ENCODE measurements at regions not wholly inside any gene's neighbourhood (a gene's known extent, or its start where the extent isn't known, plus 50 kb on each side); places are given as distances from the start of the nearest gene placed in this dataset.
"Not testable (repeated sequence)": the region's sequence is repeated elsewhere in the genome, so short reads cannot be mapped to it uniquely, and the experiment has no call there.

DNA sequence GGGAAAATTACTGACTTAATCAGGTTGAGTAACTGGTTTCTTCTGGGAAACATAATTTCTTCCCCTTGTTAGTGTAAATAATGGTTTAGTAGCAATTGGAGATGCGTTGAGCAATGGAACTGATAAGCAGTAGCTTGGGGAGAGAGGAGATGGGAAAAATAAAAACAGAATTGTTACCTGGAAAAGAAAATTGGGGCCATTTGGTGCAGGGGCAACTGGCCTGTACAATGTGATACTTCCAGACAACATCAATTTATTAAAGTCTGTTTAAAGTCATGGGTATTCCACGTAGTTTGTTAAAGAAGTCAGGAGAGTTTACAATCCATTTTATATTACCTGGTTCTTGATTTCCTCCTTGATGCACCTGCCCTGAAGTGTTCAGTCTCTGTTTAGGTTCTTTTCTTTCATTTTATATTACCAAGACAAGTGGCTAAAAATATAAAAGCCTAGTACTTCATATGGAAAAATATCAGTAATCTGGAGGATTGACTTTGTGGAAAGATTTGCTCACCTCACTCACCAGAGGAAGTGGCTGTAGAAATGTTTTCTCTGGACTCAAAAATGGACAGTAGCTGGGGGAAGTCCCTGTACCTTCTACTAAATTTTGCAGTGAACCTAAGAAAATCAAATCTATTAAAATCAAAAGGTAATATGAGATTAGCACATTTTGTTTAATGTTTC, 161.0 kb downstream of the DDX1 start:
- no peak for DNase-seq (ENCODE audit: low spot score)

- no peak for DNase-seq (ENCODE audit: low spot score)
Measured at GRCh38 chr2:15753233-15753798, 161.6 kb downstream of the DDX1 start.

- DNase-seq (ENCODE audit: low spot score) = no peak
Measured at GRCh38 chr2:15753811-15754702, 162.4 kb downstream of the DDX1 start.

GRCh38 chr2:15754703-15755099, 163.0 kb downstream of the DDX1 start:
- DNase-seq (ENCODE audit: low spot score) = no peak

DNA sequence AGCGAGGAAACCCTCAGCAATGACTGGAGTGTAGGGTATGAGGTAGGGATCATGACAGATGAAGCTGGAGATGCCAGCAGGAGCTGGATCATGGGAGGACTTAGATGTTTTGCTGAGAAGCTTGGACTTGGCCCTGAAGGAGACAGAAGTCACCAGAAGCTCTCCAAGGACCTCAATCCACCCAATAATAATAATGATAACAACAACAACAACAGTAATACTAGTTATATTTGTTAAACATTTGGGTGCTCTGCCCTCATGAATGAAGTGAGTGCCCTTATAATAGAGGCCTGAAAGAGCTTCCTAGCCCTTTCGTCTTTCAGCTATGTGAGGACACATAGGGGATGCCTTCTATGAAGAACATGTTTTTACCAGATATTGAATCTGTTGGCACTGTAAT, 163.9 kb downstream of the DDX1 start:
- DNase-seq (ENCODE audit: low spot score) = no peak

- DNase-seq (ENCODE audit: low spot score) = no peak
Measured at GRCh38 chr2:15756011-15756550, 164.4 kb downstream of the DDX1 start.

- DNase-seq (ENCODE audit: low spot score) = no peak
Measured at GRCh38 chr2:15756882-15757819, 165.5 kb downstream of the DDX1 start.

DNA sequence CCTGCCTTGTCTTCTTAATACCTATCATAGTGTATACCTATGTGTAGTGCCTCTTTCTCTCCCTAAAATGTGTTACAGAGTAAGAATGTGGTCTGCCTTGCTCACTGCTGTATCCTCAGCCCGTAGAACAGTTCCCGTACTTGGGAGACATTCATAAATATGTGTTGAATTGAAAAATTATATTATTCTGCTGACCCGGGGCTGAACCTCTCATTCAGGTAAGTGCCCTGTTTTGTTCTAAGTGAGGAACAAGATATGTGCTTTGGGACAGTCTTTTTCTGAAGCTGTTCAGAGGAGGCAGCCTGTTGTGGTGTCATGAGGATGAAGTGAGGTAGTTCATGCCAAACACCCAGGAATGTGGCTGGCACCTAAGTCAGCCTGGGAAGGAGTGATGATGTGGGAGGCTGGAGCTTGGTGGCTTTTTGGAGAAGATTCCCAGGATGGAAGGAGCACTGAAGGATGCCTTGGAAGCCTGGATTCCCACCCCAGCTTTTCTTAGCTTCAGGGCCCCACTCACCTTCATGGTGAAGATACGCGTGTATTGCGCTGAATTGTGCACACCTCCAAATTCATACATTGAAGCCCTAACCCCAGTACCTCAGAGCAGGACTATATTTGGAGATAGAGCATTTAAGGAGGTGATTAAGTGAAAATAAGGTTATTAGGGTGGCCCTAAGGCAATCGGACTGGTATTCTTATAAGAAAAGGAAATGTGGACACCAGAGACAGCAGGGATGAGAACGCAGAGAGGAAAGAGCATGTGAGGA, 166.3 kb downstream of the DDX1 start:
- DNase-seq (ENCODE audit: low spot score) = no peak

DNA sequence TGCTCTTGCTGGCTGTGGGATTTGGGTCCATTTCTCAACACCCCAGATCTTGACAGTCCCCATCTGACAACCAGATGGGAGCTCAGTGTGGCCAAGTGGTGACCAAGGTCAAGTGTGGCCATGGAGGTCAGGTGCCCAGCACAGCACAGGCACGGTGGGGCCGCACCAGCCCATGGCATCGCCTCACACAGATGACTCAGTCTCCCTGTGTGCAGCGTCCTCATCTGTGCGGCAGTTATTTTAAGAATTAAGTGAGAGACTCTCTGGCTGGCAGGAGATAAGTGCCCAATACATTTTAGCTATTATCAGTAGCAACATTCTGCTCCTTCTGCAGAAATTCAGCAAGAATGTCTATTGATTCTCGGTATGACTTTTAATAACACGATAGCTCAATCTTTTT, 167.2 kb downstream of the DDX1 start:
- DNase-seq (ENCODE audit: low spot score) = no peak

- no peak for DNase-seq (ENCODE audit: low spot score)
Measured at GRCh38 chr2:15759385-15759784, 167.7 kb downstream of the DDX1 start.

DNA sequence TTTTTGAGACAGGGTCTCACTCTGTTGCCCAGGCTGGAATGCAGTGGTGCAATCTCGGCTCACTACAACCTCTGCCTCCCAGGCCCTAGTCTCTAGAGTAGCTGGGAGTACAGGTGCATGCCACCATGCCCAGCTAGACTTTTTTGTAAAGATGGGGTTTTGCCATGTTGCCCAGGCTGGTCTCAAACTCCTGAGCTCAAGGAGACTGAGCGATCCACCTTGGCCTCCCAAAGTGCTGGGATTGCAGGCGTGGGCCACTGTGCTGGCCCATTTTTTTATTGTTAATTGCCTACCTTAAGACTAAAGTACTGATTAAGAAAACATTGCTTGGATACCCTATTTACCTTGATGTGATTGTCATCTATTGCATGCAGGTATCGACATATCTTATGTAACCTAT, 168.1 kb downstream of the DDX1 start:
- DNase-seq (ENCODE audit: low spot score) = not testable (repeated sequence)

DNA sequence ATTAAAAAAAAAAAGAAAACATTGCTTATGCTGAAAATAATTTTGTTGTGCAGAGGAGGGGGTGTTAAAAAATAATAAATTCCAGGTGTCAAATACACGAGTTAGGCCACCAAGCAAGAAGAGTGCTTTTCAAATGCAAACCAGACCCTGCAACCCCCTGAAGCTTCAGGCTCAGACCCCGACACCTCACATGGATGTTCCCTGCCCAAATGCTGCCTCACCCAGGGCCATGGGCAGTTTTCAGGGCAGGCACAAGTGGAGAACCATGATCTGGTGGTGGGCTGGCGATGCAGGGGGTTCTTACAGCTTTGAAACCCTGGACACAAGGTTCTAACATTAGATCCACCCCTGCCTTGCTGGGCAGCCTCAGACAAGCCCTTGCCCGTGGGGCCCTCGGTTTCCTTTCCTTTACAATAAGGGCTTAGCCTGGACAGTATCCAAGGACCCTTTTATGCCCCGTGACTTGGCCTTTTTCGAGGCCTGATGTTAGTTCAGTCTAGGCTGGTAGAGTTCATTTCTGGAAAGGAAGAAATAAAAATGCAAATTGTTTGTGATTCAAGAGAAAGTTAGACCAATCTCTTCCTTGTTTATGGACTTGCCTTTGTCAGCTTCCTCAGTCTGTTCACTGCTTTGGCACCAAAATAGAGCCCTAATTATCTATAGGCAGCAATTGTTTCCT, 168.7 kb downstream of the DDX1 start:
- no peak for DNase-seq (ENCODE audit: low spot score)

GRCh38 chr2:15761056-15761455, 169.4 kb downstream of the DDX1 start:
- no peak for DNase-seq (ENCODE audit: low spot score)

DNA sequence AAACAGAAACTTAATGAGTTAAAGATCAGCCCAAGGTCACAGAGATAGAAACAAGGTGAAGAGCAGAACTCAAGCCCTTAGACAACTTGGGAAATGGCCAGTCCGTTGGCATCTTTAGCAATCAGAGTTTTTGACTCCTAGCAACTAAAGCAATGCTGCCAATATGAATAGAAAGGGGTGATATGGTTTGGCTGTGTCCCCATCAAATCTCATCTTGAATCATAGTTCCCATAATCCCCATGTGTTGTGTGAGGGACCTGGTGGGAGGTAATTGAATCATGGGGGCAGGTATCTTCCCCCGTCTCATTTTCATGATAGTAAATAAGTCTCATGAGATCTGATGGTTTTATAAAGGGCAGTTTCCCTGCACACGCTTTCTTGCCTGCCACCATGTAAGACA, 170.2 kb downstream of the DDX1 start:
- DNase-seq (ENCODE audit: low spot score) = no peak

- no peak for DNase-seq (ENCODE audit: low spot score)
Measured at GRCh38 chr2:15762449-15762848, 170.8 kb downstream of the DDX1 start.

DNA sequence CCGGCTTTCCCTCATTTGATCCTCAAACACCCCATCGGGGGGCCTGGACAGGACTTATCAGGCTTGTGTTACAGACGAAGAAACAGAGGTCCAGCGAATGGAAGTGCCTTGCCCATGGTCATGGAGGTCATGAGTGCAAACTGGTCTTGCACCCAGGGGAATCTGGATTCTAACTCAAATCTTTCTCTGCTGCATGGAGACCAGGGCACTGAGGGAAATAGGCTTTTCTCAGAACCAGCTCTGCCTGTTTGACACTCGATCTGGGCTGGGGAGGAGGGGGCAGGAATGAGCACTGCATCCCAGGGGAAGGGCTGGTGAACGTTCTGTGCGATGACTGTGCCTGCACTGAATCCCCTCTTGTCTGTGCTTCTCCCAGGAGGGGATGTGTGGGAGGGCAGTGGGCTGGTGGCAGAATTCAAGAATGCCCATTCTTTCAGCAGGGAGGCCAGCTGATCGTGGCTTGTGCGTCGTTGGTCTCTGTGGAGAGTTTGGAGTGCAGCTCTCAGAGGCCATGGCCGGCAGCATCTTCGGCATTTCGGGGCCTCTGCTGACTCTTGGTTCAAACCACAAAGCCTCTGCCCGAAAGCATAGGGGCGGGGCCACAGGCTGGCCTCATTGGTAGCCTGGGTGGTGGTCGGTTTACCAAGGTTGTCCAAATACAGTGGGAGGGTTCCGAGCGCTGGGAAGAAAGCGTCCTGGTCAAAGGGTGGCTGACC, 171.6 kb downstream of the DDX1 start:
- DNase-seq (ENCODE audit: low spot score) = no peak

DNA sequence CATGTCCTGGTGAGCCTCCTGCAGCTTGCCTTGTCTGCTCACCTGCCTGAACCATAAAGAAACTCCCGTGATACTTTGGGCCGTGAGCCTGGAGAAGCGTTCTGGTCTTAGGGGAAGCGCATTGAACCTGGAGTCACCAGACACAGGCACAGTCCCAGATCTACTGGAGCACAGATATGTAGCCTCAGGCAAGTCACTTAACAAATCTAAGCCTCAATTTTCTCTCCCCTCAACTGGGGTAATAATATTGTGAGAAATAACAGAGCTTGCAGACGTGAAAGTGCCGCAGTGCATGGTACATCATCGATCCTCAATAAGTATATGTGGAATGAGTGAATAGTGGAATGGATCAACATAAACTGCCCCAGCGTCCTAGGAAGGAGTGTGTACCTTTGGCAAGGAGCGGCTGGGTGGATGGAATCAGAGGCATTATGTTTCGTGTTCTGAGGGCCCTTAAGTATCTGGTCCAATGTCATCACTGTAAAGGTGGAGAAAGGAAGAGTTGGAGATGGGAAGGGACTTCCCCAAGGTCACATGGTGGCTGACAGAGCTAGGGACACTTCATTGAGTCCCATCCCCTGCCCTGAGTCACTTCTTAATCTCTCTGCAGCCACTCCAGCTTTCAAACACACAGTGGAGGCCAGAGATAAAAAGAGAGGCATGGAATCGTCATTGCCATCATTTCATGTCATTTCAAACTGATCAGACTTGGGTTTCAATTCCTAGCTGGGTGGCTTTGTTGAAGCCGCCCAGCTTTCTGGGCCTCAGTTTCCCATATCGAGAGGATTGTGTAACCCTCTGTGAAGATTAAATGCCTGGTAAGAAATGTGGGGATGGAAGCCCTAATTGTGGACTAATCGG, 172.4 kb downstream of the DDX1 start:
- no peak for DNase-seq (ENCODE audit: low spot score)

- DNase-seq (ENCODE audit: low spot score) = no peak
Measured at GRCh38 chr2:15764683-15765011, 173.0 kb downstream of the DDX1 start.

DNA sequence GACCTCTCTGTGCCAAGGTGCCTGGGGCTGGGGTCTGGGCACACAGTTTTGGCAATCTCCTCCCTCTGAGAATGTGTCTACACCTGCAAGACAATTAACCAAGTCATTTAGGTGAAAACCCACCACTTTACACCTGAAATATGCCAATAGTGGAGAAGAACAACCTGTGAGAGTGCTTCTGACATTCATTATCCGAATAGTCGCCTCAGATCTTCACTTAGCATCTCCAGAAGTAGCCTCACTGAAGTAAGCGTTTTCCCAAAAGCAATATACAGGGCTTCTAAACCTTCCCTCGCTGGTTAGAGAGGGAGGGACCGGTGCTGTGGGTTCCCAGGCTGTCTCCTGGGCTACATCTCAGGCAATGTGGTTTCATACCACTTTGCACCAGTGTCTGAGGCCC, 173.5 kb downstream of the DDX1 start:
- DNase-seq (ENCODE audit: low spot score) = no peak
